HS-27A (cell line): ENCODE measurements at regions not wholly inside any gene's neighbourhood (a gene's known extent, or its start where the extent isn't known, plus 50 kb on each side); places are given as distances from the start of the nearest gene placed in this dataset.
"Not testable (repeated sequence)": the region's sequence is repeated elsewhere in the genome, so short reads cannot be mapped to it uniquely, and the experiment has no call there.

Experiments used
- DNase-seq: peaks from one replicate; pipeline ENCODE4 v3.0.0-alpha.2; 2012; ENCODE audit warnings: low read depth, missing footprints

GRCh38 chr3:186454881-186455703 is 89.1 kb downstream of the CRYGS start:
- DNase-seq = no peak

GRCh38 chr3:186453531-186453930 is 90.6 kb downstream of the CRYGS start:
- no peak for DNase-seq

- peak; percentile 29 for DNase-seq
Observed at GRCh38 chr3:186452517-186452916, 90.5 kb upstream of the DGKG start.

- DNase-seq = no peak
Observed at GRCh38 chr3:186451371-186451770, 89.3 kb upstream of the DGKG start.

GRCh38 chr3:186444974-186445373 is 82.9 kb upstream of the DGKG start:
- no peak for DNase-seq

GRCh38 chr3:186444288-186444687 is 82.3 kb upstream of the DGKG start:
- no peak for DNase-seq

GRCh38 chr3:186442979-186443378 is 80.9 kb upstream of the DGKG start:
- DNase-seq = not testable (repeated sequence)

- DNase-seq = no peak
Observed at GRCh38 chr3:186442162-186442561, 80.1 kb upstream of the DGKG start.

GRCh38 chr3:186440891-186441290 is 78.9 kb upstream of the DGKG start:
- no peak for DNase-seq

GRCh38 chr3:186439725-186440124 is 77.7 kb upstream of the DGKG start:
- no peak for DNase-seq

- not testable (repeated sequence) for DNase-seq
Observed at GRCh38 chr3:186435332-186435731, 73.3 kb upstream of the DGKG start.

GRCh38 chr3:186432944-186433732 is 71.1 kb upstream of the DGKG start:
- DNase-seq = no peak

GRCh38 chr3:186432189-186432588 is 70.2 kb upstream of the DGKG start:
- DNase-seq = no peak

- no peak for DNase-seq
Observed at GRCh38 chr3:186427627-186428281, 65.7 kb upstream of the DGKG start.

GRCh38 chr3:186425788-186426730 is 64.0 kb upstream of the DGKG start:
- DNase-seq = no peak

- DNase-seq = no peak
Observed at GRCh38 chr3:186421946-186422345, 59.9 kb upstream of the DGKG start.

- no peak for DNase-seq
Observed at GRCh38 chr3:186418671-186419145, 56.7 kb upstream of the DGKG start.

- DNase-seq = peak; percentile 17
Observed at GRCh38 chr3:186417791-186418190, 55.8 kb upstream of the DGKG start.

GRCh38 chr3:186414735-186415419 is 52.8 kb upstream of the DGKG start:
- DNase-seq = no peak

GRCh38 chr3:186413615-186414415 is 51.8 kb upstream of the DGKG start:
- DNase-seq = no peak
